CD4-positive, alpha-beta T cell treated with Interleukin-15 for 1 hour (primary cell): ENCODE measurements at regions not wholly inside any gene's neighbourhood (a gene's known extent, or its start where the extent isn't known, plus 50 kb on each side); places are given as distances from the start of the nearest gene placed in this dataset.
"Not testable (repeated sequence)": the region's sequence is repeated elsewhere in the genome, so short reads cannot be mapped to it uniquely, and the experiment has no call there.

Experiments
- DNase-seq: peaks from one replicate; pipeline ENCODE4 v3.0.0-alpha.2; 2020

DNA sequence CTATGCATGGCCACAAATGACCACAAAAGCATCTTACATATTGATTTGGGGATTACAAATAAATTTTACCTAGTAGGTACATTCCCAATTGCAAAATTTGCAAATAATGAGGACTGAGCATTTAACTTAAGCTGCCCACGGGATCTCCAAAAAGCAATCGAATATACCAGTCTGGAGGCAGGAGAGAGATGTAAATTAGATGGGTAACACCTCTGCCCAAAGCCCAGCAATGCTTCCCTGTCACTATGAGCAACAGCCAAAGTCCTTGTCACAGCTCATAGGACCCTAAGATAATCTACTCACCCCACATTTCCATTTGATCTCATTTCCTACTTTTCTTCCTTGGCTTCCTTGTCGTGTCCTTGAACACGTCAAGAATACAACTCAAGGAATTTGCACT, 172.2 kb downstream of the SUCLG1 start:
- no peak for DNase-seq

DNA sequence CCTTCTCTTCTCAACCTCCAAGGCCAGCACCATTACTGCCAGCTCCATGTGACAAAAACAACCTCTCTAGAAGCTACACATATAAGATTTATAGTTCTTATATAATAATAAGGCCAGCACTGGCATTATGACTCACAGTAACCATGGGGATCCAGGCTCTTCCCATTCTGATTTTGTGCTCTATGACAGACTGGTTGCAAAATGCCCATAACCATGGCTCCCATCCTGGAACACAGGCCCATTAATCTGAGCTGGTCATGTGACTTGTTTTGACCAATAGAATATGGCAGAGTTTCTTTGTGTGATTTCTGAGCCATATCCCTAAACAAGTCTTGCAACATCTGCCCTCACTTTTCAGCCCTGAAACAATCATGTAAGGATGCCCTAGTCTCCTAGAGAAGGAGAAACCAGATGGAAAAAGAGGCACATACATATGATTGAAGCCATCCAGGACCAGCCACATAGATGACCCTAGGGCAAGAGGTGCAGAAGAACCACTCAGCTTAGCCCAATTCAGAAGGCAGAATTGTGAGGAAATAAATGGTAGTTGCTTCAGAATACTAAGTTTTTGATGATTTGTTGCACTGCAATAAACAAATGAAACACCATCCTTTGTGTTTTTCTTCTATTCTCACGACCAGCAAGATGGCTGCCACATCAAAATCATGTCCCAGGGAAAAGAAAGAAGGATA, 173.9 kb downstream of the SUCLG1 start:
- DNase-seq = no peak

DNA sequence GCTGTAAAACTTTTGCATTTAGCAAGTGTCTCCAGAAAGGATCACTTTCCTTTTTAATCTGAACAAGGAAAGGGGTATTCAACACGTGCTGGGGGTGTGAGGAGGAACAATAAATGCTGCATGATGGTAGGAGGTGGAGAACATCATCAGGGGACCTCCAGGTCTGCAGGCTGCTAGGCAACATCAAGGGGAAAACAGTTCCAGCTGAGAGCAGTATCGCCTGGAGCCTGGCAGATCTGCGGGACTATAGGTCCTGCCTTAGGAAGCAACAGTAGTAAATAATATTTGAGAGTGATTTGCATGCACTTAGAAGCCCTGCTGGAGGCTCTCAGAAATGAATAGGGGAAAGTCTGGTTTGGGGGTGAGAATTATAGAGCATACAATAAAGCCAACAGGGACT, 175.6 kb downstream of the SUCLG1 start:
- DNase-seq = no peak

DNA sequence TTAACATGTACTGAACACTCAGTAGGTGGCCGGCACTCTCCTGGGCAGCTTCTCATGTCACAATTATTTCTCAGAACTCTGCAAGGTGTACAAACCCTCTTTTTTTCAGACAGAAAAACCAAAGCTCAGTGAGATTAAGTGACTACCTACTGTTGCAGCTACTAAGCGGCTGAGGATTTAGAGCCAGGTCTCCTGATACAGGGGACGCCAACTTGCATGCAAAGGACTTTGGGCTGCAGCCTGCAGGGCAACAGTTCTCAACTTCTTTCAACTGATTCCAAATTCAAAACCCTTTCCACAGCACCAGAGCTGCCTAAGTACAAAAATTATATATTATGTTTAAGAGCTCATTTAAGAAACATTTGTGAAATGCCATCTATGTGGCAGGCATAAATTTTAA, 177.6 kb downstream of the SUCLG1 start:
- DNase-seq = no peak

DNA sequence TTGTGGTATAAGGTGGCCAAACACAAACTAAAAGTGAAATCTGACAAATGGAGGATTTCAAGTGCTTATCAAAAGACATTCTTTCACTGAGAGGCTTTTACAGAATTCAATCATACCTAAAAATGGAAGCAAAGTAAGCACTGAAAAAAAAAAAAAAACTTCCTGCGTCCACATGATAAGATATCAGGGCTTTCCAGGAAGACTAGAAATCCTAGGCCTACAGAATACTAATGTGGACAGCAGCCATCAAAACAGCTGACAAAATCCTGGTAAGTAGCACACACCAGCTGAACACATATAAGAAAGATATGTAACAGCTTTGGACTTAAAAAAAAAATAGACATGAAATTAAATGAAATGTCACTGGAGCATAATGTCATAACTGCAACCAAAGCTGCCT, 178.2 kb downstream of the SUCLG1 start:
- DNase-seq = no peak

DNA sequence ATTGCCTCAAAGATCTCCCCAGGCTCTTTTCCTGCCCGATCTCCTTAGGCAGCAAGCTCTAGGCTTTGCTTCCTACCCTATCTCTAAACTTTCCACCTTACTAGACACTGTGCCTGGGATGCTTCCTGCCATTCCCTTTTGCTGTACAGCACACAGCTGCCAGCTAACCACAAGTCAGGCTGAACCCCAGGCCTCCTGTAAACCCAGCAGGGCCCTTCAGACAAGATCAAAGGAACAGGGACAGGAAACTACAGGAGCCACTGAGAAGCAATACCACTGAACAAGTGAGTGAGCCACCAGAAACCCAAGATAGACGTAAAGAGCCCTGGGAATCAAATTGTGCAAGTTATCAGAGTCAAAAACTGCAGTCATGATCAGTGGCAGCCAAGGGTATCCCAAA, 180.7 kb downstream of the SUCLG1 start:
- DNase-seq = no peak

DNA sequence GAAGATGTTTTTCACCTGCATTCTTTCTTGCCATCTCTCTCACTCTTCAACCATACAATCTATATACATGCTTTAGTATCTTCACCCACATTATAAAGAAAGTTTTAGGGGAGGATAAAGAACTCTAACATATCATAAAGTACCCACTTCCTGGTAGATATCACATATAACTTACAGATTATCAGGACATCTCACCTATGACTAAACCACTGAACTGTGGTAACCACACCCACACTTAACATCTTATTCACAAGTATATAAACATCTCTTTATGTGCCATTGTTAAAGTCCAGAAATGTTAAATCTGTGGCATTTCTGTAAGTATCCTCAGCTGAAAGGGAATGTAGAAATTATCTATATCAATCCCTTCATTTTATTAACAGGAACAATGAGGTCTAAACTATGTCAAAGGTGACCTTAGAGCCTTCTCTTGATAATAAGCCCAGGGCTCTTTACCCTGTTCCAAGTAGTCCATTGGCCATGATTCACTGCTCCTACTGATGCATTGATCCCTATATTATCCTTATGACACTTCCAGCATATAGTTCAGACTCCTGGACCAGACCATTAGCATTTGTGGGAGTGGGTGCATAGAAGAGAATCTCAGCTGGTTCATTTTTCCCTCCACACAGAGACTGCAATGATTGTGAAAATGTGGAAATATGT, 182.4 kb downstream of the SUCLG1 start:
- DNase-seq = no peak

DNA sequence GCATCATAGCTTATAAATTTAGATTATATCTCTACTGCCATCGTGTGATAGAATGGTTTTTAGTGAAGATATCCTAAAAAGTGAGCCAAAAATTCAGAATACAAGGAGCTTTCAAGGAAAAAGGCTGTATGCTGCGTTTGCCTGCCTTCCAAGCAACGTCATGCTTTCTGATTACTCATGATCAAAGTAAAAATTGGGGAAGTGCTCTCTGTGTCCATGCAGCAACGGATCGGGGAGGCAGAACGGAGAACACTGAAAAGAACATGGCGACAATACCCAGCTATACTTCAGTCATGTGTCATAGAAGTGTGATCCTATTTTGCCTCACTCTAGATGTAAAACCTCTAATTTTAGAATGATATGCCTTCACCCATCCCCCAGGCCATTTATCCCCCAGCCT, 185.7 kb downstream of the SUCLG1 start:
- DNase-seq = no peak

DNA sequence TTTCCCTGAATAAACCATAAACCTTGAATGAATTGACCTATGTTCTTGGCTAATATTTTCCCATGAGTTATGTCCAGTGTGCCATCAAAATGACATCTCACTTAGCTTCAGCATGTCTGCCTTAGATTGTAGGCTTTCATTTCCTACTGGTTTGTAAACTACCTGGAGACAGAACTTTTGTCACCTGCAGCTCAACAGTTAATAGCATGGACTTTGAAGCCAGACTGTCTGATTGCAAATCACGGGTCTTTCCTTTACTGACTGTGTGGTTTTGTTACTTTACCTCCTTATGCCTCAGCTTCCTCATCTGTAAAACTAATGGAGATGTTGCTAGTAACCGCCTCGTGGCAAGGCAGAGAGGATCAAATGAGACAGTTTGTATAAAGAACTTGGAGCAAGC, 187.1 kb downstream of the SUCLG1 start:
- no peak for DNase-seq

DNA sequence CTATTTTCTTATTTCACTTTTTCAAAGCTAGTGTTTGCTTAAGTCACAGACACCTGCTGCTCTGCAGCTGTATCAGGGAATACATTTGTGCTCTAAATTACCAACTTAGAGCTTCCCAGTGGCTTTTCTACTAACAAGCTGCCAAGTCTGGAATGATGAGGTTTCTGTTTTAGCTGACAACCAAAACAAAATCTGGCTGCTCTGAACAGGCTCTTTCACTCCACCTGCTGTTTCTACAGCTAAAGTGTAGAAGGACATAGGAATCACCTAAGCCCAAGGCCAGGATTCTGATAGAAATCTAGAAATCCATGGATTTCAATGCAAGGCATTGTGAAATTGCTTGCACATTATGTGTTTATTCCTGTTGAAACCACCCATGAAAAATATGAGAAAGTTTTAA, 201.2 kb downstream of the SUCLG1 start:
- no peak for DNase-seq

DNA sequence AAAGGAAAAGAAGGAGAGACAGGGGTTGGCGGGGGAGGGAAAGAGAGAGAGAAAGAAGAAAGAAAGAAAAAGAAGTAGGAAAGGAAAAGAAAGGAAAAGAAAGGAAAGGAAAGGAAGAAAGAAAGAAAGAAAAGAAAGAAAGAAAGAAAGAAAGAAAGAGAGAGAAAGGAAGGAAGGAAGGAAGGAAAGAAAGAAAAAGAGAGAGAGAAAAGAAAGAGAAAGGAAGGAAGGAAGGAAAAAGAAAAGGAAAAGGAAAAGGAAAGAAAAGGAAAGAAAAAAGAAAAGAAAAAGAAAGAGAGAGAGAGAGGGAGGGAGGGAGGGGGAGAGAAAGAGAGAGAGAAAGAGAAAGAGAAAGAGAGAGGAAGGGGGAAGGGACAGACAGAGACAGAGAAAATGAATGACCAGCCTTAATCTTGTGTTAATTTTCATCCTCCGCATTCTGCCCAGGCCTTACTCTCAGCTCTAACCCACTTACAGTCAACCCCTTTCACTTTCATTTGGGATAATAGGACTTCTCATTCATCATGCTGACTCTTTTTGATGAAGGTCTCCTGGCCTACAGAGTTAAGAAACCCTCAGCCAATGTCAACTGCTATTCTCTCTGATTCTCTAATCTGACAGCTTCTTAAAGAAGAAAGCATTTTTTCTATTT, 207.3 kb downstream of the SUCLG1 start:
- DNase-seq = no peak

DNA sequence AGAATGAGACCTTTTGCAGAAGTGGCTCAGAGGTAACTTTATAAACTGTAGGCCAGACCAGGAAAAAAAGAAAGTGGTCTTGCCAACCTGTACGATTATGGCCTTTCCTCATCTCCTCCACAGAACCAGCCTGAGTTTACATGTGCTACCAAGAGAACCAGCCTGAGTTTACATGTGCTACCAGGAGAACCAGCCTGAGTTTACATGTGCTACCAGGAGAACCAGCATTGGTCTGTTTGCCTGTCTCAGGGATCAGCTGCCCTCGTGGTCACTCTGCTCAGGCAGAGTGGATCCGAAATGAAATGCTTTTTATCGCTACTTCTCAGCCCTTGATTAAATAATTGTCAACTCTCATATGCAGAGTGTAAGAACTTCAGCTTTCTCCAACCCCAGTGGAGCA, 209.9 kb downstream of the SUCLG1 start:
- DNase-seq = no peak

DNA sequence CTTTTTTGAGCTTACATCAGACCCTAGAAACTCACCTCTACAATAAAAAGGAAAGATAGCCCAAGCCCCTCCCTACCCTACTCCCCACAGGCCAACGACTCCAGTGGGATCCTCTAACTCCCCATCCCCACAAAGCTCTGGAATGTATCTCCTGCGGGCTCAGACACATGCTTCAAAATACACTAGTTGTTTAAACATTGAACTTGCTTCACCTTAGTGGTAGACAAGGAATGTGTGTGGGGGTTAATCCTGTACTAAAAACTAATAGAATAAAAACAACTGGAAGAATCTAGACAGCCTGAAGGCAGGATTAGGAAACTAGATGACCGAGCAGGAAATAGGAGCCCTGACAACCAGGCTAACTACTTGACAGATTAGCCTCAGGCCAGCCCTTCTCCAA, 211.5 kb downstream of the SUCLG1 start:
- DNase-seq = no peak

DNA sequence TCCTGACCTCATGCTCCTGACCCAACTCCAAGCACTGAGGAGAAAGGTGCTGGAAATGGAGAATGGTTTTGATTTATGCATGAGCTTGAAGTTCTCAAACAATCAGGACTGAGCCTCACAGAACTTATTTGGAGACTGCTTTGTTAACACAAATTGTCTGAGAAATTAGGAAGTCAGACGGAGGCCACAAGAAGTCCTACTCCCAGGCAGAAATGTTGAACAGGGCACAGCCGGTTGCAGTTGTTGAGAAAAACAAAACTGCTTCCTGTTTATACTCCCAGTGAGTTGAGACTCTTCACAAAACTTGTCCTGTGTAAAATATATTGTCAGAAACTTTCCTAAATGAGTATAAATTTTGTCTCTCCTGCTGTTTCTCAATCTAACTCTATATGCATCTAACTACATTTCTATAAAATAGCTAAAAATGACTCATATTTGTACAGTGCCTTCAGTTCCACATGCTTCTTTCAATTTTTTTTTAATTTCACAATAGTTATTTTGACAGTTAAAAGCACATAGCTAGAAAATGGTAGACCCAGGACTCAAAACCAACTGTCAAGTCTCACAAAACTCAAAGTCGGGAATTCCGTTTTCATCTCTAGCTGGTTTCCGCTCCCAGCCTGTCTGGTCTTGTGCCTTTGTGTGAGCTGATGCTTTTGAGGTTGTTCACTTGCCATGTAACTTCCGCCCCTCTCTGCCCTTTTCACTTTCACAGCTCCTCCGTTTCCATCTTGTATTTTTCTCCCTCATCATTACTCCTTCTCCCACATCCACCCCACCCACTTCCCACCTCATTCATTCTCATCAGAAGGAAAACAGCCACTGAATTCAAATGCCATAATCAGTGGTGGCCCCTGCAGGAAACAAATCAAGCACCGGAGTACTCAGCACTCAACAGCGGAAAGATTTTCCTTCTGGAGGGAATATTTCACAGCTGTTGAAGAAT, 215.0 kb downstream of the SUCLG1 start:
- DNase-seq = no peak

DNA sequence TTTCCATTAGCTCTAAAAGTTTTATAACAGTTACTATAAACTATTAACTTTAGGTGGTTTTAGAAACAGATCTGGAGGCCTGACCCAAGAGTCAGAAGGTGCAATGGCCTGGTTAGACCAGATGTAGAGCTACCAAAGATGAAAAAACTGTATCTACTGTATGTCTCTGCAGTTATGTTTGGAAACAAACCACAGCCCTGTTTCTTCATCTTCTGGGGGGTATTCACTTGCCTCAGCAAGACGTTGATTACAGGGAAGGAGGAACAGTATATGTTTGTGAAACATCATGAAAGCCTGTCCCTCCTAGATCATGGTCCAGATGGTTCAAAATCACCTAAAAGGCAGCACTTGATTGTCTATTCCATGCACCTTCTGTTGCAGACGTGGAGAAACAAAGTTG, 220.2 kb downstream of the SUCLG1 start:
- no peak for DNase-seq

DNA sequence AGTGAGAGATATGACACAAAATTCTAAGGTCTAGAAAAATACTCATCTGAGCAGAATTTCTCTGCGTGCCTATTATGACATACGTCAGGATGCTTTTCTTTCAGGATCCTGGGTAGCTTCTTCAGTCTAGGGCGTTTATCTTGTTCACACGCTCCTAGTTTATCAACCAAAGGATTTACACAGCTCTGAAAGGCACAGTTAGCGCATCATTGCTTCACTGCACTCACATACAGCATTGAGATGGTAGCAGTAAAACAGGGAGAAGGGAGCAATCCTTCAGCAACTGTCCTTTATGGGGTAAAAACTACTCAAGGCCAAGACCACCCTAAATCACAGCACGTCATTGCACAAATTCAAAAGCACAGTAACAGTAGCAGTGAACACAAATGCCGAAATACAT, 222.8 kb downstream of the SUCLG1 start:
- no peak for DNase-seq

DNA sequence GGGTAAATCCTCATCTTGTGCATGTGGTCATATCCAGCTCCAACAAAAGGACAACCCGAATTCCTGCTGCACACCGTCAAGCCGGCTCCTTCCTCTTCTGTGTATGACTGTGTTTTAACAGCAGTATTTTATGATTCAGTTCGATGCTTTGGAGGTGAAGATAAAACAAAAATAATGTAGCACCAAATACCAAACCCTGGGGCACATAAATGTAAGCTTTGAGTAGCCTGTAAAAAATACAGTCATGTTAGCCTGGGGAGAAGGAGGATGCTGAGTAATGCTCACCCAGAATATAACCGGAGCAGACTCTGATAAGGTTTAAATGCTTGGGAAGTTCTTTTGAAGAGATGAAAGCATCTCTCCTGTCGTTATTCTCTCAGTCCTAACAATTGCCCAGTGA, 225.0 kb downstream of the SUCLG1 start:
- no peak for DNase-seq

DNA sequence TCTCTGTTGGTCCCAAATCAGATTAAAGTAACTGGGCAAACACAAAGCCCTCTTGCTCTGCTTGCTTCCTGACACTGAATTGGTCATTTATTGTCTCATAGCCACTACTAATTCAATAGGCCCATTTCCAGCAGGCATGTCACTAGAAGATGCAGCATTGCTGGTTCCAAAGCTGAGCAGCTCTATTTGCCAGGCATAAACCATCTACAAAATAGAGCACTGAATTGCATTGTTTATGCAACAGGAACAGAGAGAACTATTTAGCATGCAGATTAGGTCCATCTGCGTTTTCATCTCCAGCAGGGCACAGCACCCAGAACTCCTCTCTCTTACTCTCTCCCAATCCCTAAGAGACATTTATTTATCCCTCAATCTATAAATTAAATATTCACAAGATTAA, 227.6 kb downstream of the SUCLG1 start:
- DNase-seq = no peak

DNA sequence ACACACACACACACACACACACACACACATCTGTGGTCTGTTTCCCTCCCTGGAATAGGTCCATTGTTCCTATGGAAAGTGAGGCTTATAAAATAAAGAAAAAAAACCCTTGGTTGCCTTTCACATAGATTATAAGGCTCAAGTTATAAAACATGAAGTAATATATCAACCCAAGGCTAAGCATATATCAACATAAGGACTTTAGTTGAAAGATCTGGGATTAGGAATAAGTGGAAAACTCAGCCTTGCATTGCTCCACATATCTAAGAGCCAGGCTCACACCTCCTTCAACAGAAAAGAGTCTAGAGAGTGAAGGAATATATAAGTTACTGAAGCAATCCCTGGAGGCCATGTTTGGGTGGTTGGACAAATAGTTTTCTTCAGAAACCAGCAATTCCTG, 235.0 kb downstream of the SUCLG1 start:
- DNase-seq = no peak

DNA sequence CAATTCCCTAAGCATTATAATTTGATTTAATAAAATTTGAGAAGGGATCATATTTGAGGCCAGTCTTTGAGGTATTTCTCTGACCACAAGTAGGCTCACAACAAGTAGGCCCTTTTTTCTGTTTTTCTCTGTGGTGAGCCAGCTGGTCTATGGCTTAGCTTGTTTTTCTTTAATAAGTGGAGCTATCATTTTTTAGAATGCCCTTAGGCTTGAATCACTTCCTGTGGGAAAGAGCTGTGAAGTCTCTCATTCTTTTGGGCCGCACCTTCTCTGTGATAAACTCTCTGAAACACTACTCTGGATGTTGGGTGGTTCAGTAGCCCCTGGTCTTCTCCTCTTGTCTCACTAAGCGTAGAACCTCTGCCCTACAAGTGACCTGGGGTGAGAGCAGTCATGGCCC, 235.9 kb downstream of the SUCLG1 start:
- no peak for DNase-seq

DNA sequence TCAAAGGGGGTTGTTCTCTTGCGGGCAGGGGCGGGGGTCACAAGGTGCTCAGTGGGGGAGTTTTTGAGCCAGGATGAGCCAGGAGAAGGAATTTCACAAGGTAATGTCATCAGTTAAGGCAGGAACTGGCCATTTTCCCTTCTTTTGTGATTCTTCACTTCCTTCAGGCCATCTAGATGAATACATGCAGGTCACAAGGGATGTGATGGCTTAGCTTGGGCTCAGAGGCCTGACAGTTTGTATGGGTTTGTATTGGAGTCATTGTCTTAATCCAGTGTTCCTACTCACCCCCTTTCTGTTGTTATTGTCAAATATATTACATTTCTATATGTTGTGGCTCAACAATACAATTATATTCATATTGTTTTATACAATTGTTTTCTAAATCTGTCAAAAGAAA, 238.0 kb downstream of the SUCLG1 start:
- DNase-seq = not testable (repeated sequence)

DNA sequence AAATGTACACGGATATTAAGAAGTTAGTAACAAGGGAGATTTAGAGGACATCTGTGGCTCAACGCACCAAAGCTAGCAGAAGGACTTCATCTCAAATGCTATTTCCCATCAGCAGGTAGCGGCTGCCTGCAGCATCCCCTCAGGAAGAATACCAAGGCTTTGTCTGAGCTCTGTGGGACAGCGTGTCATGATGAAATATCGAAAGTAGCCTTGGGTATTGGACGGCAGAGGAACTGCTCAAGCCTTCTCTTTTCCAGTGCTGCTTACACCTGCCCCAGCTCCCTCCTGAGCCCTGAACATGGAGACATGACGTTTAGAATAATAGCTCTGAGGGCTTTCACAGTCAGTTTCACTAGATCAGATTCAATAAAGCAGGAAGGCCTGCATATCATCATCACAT, 241.6 kb downstream of the SUCLG1 start:
- no peak for DNase-seq

DNA sequence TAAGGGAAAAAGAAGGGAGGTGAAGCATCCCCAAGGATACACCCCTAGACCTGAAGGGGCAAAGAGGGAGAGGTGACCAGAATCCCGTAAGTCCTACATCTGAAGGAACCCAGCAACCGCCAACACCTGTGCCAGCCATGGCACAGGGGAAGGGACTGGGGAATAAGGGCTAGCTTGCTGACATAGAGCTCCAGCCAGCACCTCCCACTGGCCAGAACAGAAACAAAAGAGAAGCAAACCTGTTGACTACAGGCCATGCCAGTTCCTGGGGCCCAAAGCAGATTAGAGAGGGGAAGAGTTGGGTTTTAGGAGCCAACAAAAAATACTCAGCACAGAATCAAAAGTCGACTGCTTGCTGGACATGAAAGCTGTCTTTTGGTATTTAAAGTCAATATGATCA, 244.6 kb downstream of the SUCLG1 start:
- DNase-seq = no peak
